ENCODE measurements at regions not wholly inside any gene's neighbourhood (a gene's known extent, or its start where the extent isn't known, plus 50 kb on each side); places are given as distances from the start of the nearest gene placed in this dataset.

- no peak for TF ChIP-seq CTCF (IDR thresholded peaks at IDR 0.05)
- no peak overlapping the region for H3K27ac Mint-ChIP-seq
- H3K36me3 Mint-ChIP-seq (ENCODE audit: low read depth): no peaks in the 10 kb centered on the region
- no peaks in the 10 kb centered on the region for H3K9me3 Mint-ChIP-seq
- no peak overlapping the region for H3K4me3 Mint-ChIP-seq
- H3K27me3 Mint-ChIP-seq (ENCODE audit: low read depth, poor library complexity): peaks cover 9% of the 10 kb centered on the region
- no peak for DNase-seq
- H3K4me1 Mint-ChIP-seq: peaks cover 9% of the 10 kb centered on the region
Observed at GRCh38 chr7:42485301-42485766, 248.3 kb upstream of the GLI3 start.

GRCh38 chr7:42483886-42484285 lies 246.9 kb upstream of the GLI3 start:
- TF ChIP-seq CTCF (IDR thresholded peaks at IDR 0.05): no peak
- peaks cover 2% of the 10 kb centered on the region for H3K9me3 Mint-ChIP-seq
- peaks cover 2% of the 10 kb centered on the region for H3K27me3 Mint-ChIP-seq (ENCODE audit: low read depth, poor library complexity)
- H3K4me3 Mint-ChIP-seq: no peak overlapping the region
- no peaks in the 10 kb centered on the region for H3K36me3 Mint-ChIP-seq (ENCODE audit: low read depth)
- DNase-seq: no peak
- peaks cover 24% of the 10 kb centered on the region for H3K4me1 Mint-ChIP-seq
- no peak overlapping the region for H3K27ac Mint-ChIP-seq

GRCh38 chr7:42479816-42480633 lies 243.0 kb upstream of the GLI3 start:
- peaks cover 3% of the 10 kb centered on the region for H3K27me3 Mint-ChIP-seq (ENCODE audit: low read depth, poor library complexity)
- peaks cover 24% of the 10 kb centered on the region for H3K4me1 Mint-ChIP-seq
- H3K27ac Mint-ChIP-seq: no peak overlapping the region
- H3K4me3 Mint-ChIP-seq: no peak overlapping the region
- H3K36me3 Mint-ChIP-seq (ENCODE audit: low read depth): peaks cover 5% of the 10 kb centered on the region
- H3K9me3 Mint-ChIP-seq: peaks cover 11% of the 10 kb centered on the region
- TF ChIP-seq CTCF (IDR thresholded peaks at IDR 0.05): no peak
- no peak for DNase-seq

- peaks cover 11% of the 10 kb centered on the region for H3K9me3 Mint-ChIP-seq
- H3K4me1 Mint-ChIP-seq: peaks cover 24% of the 10 kb centered on the region
- no peak overlapping the region for H3K27ac Mint-ChIP-seq
- no peak overlapping the region for H3K4me3 Mint-ChIP-seq
- peaks cover 5% of the 10 kb centered on the region for H3K36me3 Mint-ChIP-seq (ENCODE audit: low read depth)
- H3K27me3 Mint-ChIP-seq (ENCODE audit: low read depth, poor library complexity): peaks cover 4% of the 10 kb centered on the region
- TF ChIP-seq CTCF (IDR thresholded peaks at IDR 0.05): no peak
- DNase-seq: no peak
Observed at GRCh38 chr7:42479452-42479815, 242.4 kb upstream of the GLI3 start.

GRCh38 chr7:42478717-42479116 lies 241.7 kb upstream of the GLI3 start:
- H3K27ac Mint-ChIP-seq: no peak overlapping the region
- peaks cover 11% of the 10 kb centered on the region for H3K9me3 Mint-ChIP-seq
- H3K4me3 Mint-ChIP-seq: no peak overlapping the region
- peaks cover 24% of the 10 kb centered on the region for H3K4me1 Mint-ChIP-seq
- DNase-seq: no peak
- no peak for TF ChIP-seq CTCF (IDR thresholded peaks at IDR 0.05)
- H3K36me3 Mint-ChIP-seq (ENCODE audit: low read depth): peaks cover 5% of the 10 kb centered on the region
- peaks cover 4% of the 10 kb centered on the region for H3K27me3 Mint-ChIP-seq (ENCODE audit: low read depth, poor library complexity)

GRCh38 chr7:42476255-42476654 lies 239.2 kb upstream of the GLI3 start:
- H3K27ac Mint-ChIP-seq: no peak overlapping the region
- H3K4me3 Mint-ChIP-seq: no peak overlapping the region
- peaks cover 19% of the 10 kb centered on the region for H3K4me1 Mint-ChIP-seq
- no peak for TF ChIP-seq CTCF (IDR thresholded peaks at IDR 0.05)
- peaks cover 4% of the 10 kb centered on the region for H3K27me3 Mint-ChIP-seq (ENCODE audit: low read depth, poor library complexity)
- DNase-seq: no peak
- peaks cover 5% of the 10 kb centered on the region for H3K36me3 Mint-ChIP-seq (ENCODE audit: low read depth)
- H3K9me3 Mint-ChIP-seq: peaks cover 11% of the 10 kb centered on the region

All from nephron progenitor cell (in vitro differentiated cells).